ENCODE measurements at regions not wholly inside any gene's neighbourhood (a gene's known extent, or its start where the extent isn't known, plus 50 kb on each side); places are given as distances from the start of the nearest gene placed in this dataset.

DNA sequence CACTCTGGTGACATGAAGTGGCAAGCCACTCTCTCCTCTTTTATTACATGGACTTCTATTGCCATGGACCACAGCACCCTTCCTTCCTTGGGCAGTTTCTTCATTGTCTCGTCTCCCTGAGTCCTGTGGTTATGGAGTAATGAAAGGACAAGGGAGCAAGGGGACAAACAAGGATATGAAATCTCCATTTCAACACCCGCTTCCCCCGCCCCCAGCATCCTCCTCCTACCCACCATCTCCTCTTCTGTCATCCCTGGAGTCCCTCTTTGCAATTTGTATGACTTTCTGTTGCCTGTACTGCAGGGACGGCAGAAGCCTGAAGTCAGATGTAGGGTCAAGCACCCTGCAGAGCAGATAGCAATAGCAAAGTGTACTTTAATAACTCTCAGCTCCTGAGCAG is 300.7 kb upstream of the CLINT1 start:
- no peak for DNase-seq (ENCODE audit: low read depth in 1 of 2, low spot score in 1 of 2)
- H3K27ac ChIP-seq (replicated peaks): no peak overlapping the region

GRCh38 chr5:158155811-158156505 is 297.0 kb upstream of the CLINT1 start:
- TF ChIP-seq POLR2AphosphoS5 (IDR thresholded peaks at IDR 0.05; ENCODE audit: low read depth) (no peak), GABPA (IDR thresholded peaks at IDR 0.05; ENCODE audit: low read depth) (no peak), CTCF (IDR thresholded peaks at IDR 0.05; ENCODE audit: insufficient read depth, low read length) (no peak), SPI1 (IDR thresholded peaks at IDR 0.05; ENCODE audit: borderline replicate concordance, low read depth) (no peak)
- TF ChIP-seq, protein P1, sequence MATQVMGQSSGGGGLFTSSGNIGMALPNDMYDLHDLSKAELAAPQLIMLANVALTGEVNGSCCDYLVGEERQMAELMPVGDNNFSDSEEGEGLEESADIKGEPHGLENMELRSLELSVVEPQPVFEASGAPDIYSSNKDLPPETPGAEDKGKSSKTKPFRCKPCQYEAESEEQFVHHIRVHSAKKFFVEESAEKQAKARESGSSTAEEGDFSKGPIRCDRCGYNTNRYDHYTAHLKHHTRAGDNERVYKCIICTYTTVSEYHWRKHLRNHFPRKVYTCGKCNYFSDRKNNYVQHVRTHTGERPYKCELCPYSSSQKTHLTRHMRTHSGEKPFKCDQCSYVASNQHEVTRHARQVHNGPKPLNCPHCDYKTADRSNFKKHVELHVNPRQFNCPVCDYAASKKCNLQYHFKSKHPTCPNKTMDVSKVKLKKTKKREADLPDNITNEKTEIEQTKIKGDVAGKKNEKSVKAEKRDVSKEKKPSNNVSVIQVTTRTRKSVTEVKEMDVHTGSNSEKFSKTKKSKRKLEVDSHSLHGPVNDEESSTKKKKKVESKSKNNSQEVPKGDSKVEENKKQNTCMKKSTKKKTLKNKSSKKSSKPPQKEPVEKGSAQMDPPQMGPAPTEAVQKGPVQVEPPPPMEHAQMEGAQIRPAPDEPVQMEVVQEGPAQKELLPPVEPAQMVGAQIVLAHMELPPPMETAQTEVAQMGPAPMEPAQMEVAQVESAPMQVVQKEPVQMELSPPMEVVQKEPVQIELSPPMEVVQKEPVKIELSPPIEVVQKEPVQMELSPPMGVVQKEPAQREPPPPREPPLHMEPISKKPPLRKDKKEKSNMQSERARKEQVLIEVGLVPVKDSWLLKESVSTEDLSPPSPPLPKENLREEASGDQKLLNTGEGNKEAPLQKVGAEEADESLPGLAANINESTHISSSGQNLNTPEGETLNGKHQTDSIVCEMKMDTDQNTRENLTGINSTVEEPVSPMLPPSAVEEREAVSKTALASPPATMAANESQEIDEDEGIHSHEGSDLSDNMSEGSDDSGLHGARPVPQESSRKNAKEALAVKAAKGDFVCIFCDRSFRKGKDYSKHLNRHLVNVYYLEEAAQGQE (IDR thresholded peaks at IDR 0.05; ENCODE audit: insufficient replicate concordance, low read depth): no peak
- peaks cover 2% of the 10 kb centered on the region for H3K27me3 ChIP-seq (ENCODE audit: insufficient read depth, poor library complexity, severe bottlenecking)
- DNase-seq (ENCODE audit: low read depth in 1 of 2, low spot score in 1 of 2): no peak
- no peak overlapping the region for H3K27ac ChIP-seq (replicated peaks)
- H3K4me3 ChIP-seq (replicated peaks; ENCODE audit: insufficient read depth, low read length): no peak overlapping the region

More for the DNA sequence above, 300.7 kb upstream of the CLINT1 start:
- TF ChIP-seq GABPA (IDR thresholded peaks at IDR 0.05; ENCODE audit: low read depth) (no peak), POLR2AphosphoS5 (IDR thresholded peaks at IDR 0.05; ENCODE audit: low read depth) (no peak), CTCF (IDR thresholded peaks at IDR 0.05; ENCODE audit: insufficient read depth, low read length) (no peak), SPI1 (IDR thresholded peaks at IDR 0.05; ENCODE audit: borderline replicate concordance, low read depth) (no peak)
- TF ChIP-seq, protein P1 (IDR thresholded peaks at IDR 0.05; ENCODE audit: insufficient replicate concordance, low read depth): no peak
- Histone ChIP-seq H3K4me3 (replicated peaks; ENCODE audit: insufficient read depth, low read length) (no peak overlapping the region), H3K27me3 (ENCODE audit: insufficient read depth, poor library complexity, severe bottlenecking) (no peaks in the 10 kb centered on the region)

DNA sequence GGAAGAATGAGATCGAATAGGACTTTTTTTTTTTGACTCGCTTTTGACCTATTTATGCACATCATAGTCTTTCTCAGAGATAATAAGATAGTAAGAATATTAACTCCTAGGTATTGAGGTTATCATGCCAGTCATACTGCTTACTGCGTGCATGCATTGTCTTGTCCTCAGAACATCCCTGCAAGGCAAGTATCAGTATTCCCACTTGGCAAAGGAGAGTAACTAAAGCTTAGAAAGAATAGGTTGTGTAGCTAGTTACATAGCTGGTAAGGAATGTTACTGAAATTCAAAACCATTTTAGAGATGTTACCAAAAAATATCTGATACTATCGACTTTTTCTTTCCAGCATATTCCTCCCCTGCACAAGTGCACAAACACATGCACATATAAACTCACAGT is 296.1 kb upstream of the CLINT1 start:
- Histone ChIP-seq H3K4me3 (replicated peaks; ENCODE audit: insufficient read depth, low read length) (no peak overlapping the region), H3K27ac (replicated peaks) (no peak overlapping the region), H3K27me3 (ENCODE audit: insufficient read depth, poor library complexity, severe bottlenecking) (peaks cover 2% of the 10 kb centered on the region)
- no peak for DNase-seq (ENCODE audit: low read depth in 1 of 2, low spot score in 1 of 2)
- no peak for TF ChIP-seq CTCF (IDR thresholded peaks at IDR 0.05; ENCODE audit: insufficient read depth, low read length)
- no peak for TF ChIP-seq SPI1 (IDR thresholded peaks at IDR 0.05; ENCODE audit: borderline replicate concordance, low read depth)
- TF ChIP-seq GABPA (IDR thresholded peaks at IDR 0.05; ENCODE audit: low read depth): no peak
- TF ChIP-seq, protein P1 (IDR thresholded peaks at IDR 0.05; ENCODE audit: insufficient replicate concordance, low read depth): no peak
- TF ChIP-seq POLR2AphosphoS5 (IDR thresholded peaks at IDR 0.05; ENCODE audit: low read depth): no peak

Measured in HL-60 (cell line).